ENCODE measurements at regions not wholly inside any gene's neighbourhood (a gene's known extent, or its start where the extent isn't known, plus 50 kb on each side); places are given as distances from the start of the nearest gene placed in this dataset.

DNA sequence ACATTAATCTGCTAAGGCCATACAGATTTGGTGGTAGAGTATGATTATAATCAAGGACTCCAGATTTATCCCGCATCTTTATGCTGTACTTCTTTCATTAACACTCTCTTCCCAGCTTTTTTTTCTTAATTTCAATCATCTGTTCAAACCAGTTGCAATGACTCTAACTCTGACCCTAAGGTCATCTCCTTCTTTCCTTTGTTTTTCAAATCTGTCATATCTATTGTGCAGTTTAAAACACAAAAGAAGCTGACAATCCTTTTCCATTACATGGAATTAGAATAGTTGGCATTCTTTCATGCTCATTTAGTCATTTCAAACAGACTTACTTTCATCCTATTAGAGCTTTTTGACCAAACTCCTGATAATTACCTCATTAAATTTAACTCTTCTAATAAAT lies 53.6 kb upstream of the GRM5 start:
- no peak for TF ChIP-seq EZH2phosphoT487 (IDR thresholded peaks at IDR 0.05; ENCODE audit: insufficient read depth, low read depth)
- TF ChIP-seq EZH2 (IDR thresholded peaks at IDR 0.05; ENCODE audit: insufficient read depth, poor library complexity, severe bottlenecking) = no peak

Measured in GM23248 (cell line).